Testis (tissue), 2 donors: ENCODE measurements at regions not wholly inside any gene's neighbourhood (a gene's known extent, or its start where the extent isn't known, plus 50 kb on each side); places are given as distances from the start of the nearest gene placed in this dataset.
"Not testable (repeated sequence)": the region's sequence is repeated elsewhere in the genome, so short reads cannot be mapped to it uniquely, and the experiment has no call there.

Experiments used
- CTCF ChIP-seq, 3 experiments: fragments of 450-650 bp in 2 of 3; fragments of 200-600 bp in 1 of 3; sonication (generic) in 1 of 3; IDR thresholded peaks; one replicate each; pipeline ENCODE4 v1.5.1; 2016 to 2019; ENCODE audit warnings: antibody characterized with exemption in 3 of 3, mild to moderate bottlenecking in 2 of 3, moderate library complexity in 1 of 3
- POLR2A ChIP-seq: fragments of 450-650 bp; IDR thresholded peaks from one replicate; pipeline ENCODE4 v1.6.1; 2017; ENCODE audit warnings: antibody characterized with exemption, mild to moderate bottlenecking, moderate library complexity

- TF ChIP-seq CTCF (IDR thresholded peaks at IDR 0.05); POLR2A: not testable (repeated sequence)
Measured at GRCh38 chr7:69446213-69446612, 152.1 kb upstream of the AUTS2 start.
